GM23338 (cell line): ENCODE measurements at regions not wholly inside any gene's neighbourhood (a gene's known extent, or its start where the extent isn't known, plus 50 kb on each side); places are given as distances from the start of the nearest gene placed in this dataset.

ENCODE experiments used
- ATAC-seq: fragments of 200-7000 bp; cut with Tn5 transposase; 3 replicates; pipeline ENCODE4 v1.9.1; 2020
- DNase-seq: peaks from one replicate; pipeline ENCODE4 v3.0.0-alpha.2; 2015; ENCODE audit warnings: low spot score
- H2AFZ ChIP-seq: fragments of 200-600 bp; sonication (generic); 2 replicates; pipeline ENCODE4 v1.8.0; 2016; ENCODE audit warnings: antibody characterized with exemption, mild to moderate bottlenecking, moderate library complexity
- H3F3A ChIP-seq: fragments of 200-600 bp; sonication (generic); replicated peaks from 2 replicates; pipeline ENCODE4 v1.8.0; 2017; ENCODE audit warnings: antibody characterized with exemption, mixed run types, low read depth
- H3K27ac ChIP-seq: fragments of 200-600 bp; sonication (generic); 2 replicates; pipeline ENCODE4 v1.6.1; 2016; ENCODE audit warnings: low read depth
- H3K27me3 ChIP-seq: fragments of 200-600 bp; sonication (generic); 2 replicates; pipeline ENCODE4 v1.8.0; 2016; ENCODE audit warnings: mild to moderate bottlenecking, mixed run types, moderate library complexity; ENCODE audit not compliant: insufficient read depth
- H3K36me3 ChIP-seq: fragments of 200-600 bp; sonication (generic); 2 replicates; pipeline ENCODE4 v1.8.0; 2016; ENCODE audit warnings: mild to moderate bottlenecking; ENCODE audit not compliant: insufficient read depth
- H3K4me1 ChIP-seq: fragments of 200-600 bp; sonication (generic); 2 replicates; pipeline ENCODE4 v1.8.0; 2016; ENCODE audit warnings: mild to moderate bottlenecking, moderate library complexity; ENCODE audit not compliant: insufficient read depth
- H3K4me2 ChIP-seq: fragments of 200-600 bp; sonication (generic); 2 replicates; pipeline ENCODE4 v1.7.1; 2017; ENCODE audit warnings: mixed run types
- H3K4me3 ChIP-seq: fragments of 200-600 bp; sonication (generic); 2 replicates; pipeline ENCODE4 v1.6.1; 2016; ENCODE audit warnings: mixed run types
- H3K79me2 ChIP-seq: fragments of 200-600 bp; sonication (generic); replicated peaks from 2 replicates; pipeline ENCODE4 v1.8.0; 2017; ENCODE audit warnings: mild to moderate bottlenecking; ENCODE audit not compliant: insufficient read depth
- H3K9me2 ChIP-seq: fragments of 200-600 bp; sonication (generic); 2 replicates; pipeline ENCODE4 v1.8.0; 2017; ENCODE audit not compliant: insufficient read depth
- H4K20me1 ChIP-seq: fragments of 200-600 bp; sonication (generic); replicated peaks from 2 replicates; pipeline ENCODE4 v1.8.0; 2017; ENCODE audit warnings: mild to moderate bottlenecking; ENCODE audit not compliant: insufficient read depth
- H3K27ac Mint-ChIP-seq: 2 replicates; pipeline ENCODE4 v1.8.0; 2020; ENCODE audit warnings: inconsistent platforms, mild to moderate bottlenecking, moderate library complexity, mixed read lengths
- H3K27me3 Mint-ChIP-seq: 3 replicates; pipeline ENCODE4 v1.8.0; 2022; ENCODE audit warnings: low read depth, mild to moderate bottlenecking, moderate library complexity, mixed read lengths, inconsistent platforms; ENCODE audit not compliant: insufficient read depth, poor library complexity
- H3K36me3 Mint-ChIP-seq: 3 replicates; pipeline ENCODE4 v1.8.0; 2021; ENCODE audit warnings: low read depth, mild to moderate bottlenecking, inconsistent platforms, moderate library complexity, mixed read lengths
- H3K4me1 Mint-ChIP-seq: 3 replicates; pipeline ENCODE4 v1.8.0; 2020; ENCODE audit warnings: mild to moderate bottlenecking, inconsistent platforms, mixed read lengths
- H3K4me3 Mint-ChIP-seq: 3 replicates; pipeline ENCODE4 v1.8.0; 2021; ENCODE audit warnings: moderate library complexity, mild to moderate bottlenecking, inconsistent platforms, mixed read lengths
- H3K9me3 Mint-ChIP-seq: 3 replicates; pipeline ENCODE4 v1.8.0; 2020; ENCODE audit warnings: moderate library complexity, mild to moderate bottlenecking, inconsistent platforms, mixed read lengths
- CTCF ChIP-seq, 2 experiments: fragments of 200-600 bp in 1 of 2; sonication (generic) in 1 of 2; conservative IDR thresholded peaks; 2 replicates each; pipeline versions ENCODE4 v1.5.1 to v1.6.1; 2016 to 2017; ENCODE audit warnings: antibody characterized with exemption in 2 of 2, low read depth in 2 of 2, mild to moderate bottlenecking in 2 of 2, moderate library complexity in 1 of 2
- EZH2 ChIP-seq: fragments of 200-600 bp; sonication (generic); IDR thresholded peaks from one replicate; pipeline ENCODE4 v1.8.0; 2017; ENCODE audit warnings: antibody characterized with exemption, mild to moderate bottlenecking, low read depth; ENCODE audit not compliant: unreplicated experiment
- NANOG ChIP-seq: IDR thresholded peaks from 2 replicates; pipeline ENCODE4 v1.6.1; 2016; ENCODE audit warnings: antibody characterized with exemption, borderline replicate concordance
- POLR2AphosphoS5 ChIP-seq: IDR thresholded peaks from 2 replicates; pipeline ENCODE4 v1.6.1; 2016; ENCODE audit warnings: antibody characterized with exemption, low read depth
- STAT1 ChIP-seq: IDR thresholded peaks from one replicate; pipeline ENCODE4 v1.6.1; 2016; ENCODE audit warnings: antibody characterized with exemption; ENCODE audit not compliant: unreplicated experiment
- ZNF462 ChIP-seq: fragments of 250-450 bp; sonication (Bioruptor Pico); IDR thresholded peaks from 2 replicates; pipeline ENCODE4 v1.5.0; 2020; ENCODE audit warnings: mild to moderate bottlenecking, moderate library complexity

GRCh38 chr4:160180211-160180610 is 1077.3 kb downstream of the RAPGEF2 start:
- no peaks in the 10 kb centered on the region for H3K27me3 ChIP-seq
- no peaks in the 10 kb centered on the region for H4K20me1 ChIP-seq
- H3K4me1 ChIP-seq, result no peaks in the 10 kb centered on the region
- H3K9me2 ChIP-seq, result no peaks in the 10 kb centered on the region
- no peak overlapping the region for H3K4me3 ChIP-seq
- Mint-ChIP-seq H3K27me3 (no peaks in the 10 kb centered on the region), H3K4me3 (no peak overlapping the region), H3K27ac (no peak overlapping the region), H3K4me1 (no peaks in the 10 kb centered on the region), H3K36me3 (no peaks in the 10 kb centered on the region), H3K9me3 (no peaks in the 10 kb centered on the region)
- H3K36me3 ChIP-seq, result no peaks in the 10 kb centered on the region
- no peaks in the 10 kb centered on the region for H3F3A ChIP-seq
- ATAC-seq (no peak), DNase-seq (no peak)
- H3K79me2 ChIP-seq, result no peaks in the 10 kb centered on the region
- TF ChIP-seq ZNF462 (CRISPR knock-in tag) (no peak), EZH2 (no peak), POLR2AphosphoS5 (no peak), CTCF (conservative IDR thresholded peaks at IDR 0.05; ENCODE audit: low read depth in 2 of 2) (no peak), STAT1 (no peak), NANOG (no peak)
- no peak overlapping the region for H3K27ac ChIP-seq
- no peak overlapping the region for H2AFZ ChIP-seq
- H3K4me2 ChIP-seq, result no peak overlapping the region
